ENCODE measurements at regions not wholly inside any gene's neighbourhood (a gene's known extent, or its start where the extent isn't known, plus 50 kb on each side); places are given as distances from the start of the nearest gene placed in this dataset.

GRCh38 chr1:217149791-217150190, 426.6 kb upstream of the ESRRG start:
- TF ChIP-seq POLR2AphosphoS5 (IDR thresholded peaks at IDR 0.05; ENCODE audit: low read depth, low read length) = no peak
- TF ChIP-seq, protein P1, sequence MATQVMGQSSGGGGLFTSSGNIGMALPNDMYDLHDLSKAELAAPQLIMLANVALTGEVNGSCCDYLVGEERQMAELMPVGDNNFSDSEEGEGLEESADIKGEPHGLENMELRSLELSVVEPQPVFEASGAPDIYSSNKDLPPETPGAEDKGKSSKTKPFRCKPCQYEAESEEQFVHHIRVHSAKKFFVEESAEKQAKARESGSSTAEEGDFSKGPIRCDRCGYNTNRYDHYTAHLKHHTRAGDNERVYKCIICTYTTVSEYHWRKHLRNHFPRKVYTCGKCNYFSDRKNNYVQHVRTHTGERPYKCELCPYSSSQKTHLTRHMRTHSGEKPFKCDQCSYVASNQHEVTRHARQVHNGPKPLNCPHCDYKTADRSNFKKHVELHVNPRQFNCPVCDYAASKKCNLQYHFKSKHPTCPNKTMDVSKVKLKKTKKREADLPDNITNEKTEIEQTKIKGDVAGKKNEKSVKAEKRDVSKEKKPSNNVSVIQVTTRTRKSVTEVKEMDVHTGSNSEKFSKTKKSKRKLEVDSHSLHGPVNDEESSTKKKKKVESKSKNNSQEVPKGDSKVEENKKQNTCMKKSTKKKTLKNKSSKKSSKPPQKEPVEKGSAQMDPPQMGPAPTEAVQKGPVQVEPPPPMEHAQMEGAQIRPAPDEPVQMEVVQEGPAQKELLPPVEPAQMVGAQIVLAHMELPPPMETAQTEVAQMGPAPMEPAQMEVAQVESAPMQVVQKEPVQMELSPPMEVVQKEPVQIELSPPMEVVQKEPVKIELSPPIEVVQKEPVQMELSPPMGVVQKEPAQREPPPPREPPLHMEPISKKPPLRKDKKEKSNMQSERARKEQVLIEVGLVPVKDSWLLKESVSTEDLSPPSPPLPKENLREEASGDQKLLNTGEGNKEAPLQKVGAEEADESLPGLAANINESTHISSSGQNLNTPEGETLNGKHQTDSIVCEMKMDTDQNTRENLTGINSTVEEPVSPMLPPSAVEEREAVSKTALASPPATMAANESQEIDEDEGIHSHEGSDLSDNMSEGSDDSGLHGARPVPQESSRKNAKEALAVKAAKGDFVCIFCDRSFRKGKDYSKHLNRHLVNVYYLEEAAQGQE (IDR thresholded peaks at IDR 0.05; ENCODE audit: insufficient read depth in 1 of 2, low read depth in 2 of 2, low read length in 2 of 2) = no peak

All from PFSK-1 (cell line).